Subcutaneous abdominal adipose tissue (tissue), 5 donors: ENCODE measurements at regions not wholly inside any gene's neighbourhood (a gene's known extent, or its start where the extent isn't known, plus 50 kb on each side); places are given as distances from the start of the nearest gene placed in this dataset.

ENCODE experiments used
- H3K27ac ChIP-seq: one replicate; pipeline ENCODE4 v1.7.0; 2013; ENCODE audit warnings: low read depth, mild to moderate bottlenecking, inconsistent platforms, low read length, moderate library complexity
- H3K27me3 ChIP-seq, 5 donors: one replicate each; pipeline ENCODE4 v1.7.0; 2013; ENCODE audit warnings: low read length in 5 of 5, inconsistent platforms in 1 of 5; ENCODE audit not compliant: control insufficient read depth in 5 of 5, insufficient read depth in 4 of 5
- H3K36me3 ChIP-seq, 5 donors: one replicate each; pipeline ENCODE4 v1.7.0; 2013; ENCODE audit warnings: low read length in 5 of 5; ENCODE audit not compliant: control insufficient read depth in 5 of 5, insufficient read depth in 5 of 5
- H3K4me1 ChIP-seq, 5 donors: one replicate each; pipeline ENCODE4 v1.7.0; 2013; ENCODE audit warnings: low read length in 5 of 5, mild to moderate bottlenecking in 3 of 5, moderate library complexity in 1 of 5; ENCODE audit not compliant: control insufficient read depth in 5 of 5, insufficient read depth in 5 of 5
- H3K4me3 ChIP-seq, 5 donors: one replicate each; pipeline ENCODE4 v1.7.0; 2013; ENCODE audit warnings: low read length in 5 of 5, low read depth in 1 of 5
- H3K9ac ChIP-seq, 5 donors: one replicate each; pipeline ENCODE4 v1.7.0; 2013; ENCODE audit warnings: low read length in 5 of 5, mild to moderate bottlenecking in 4 of 5, moderate library complexity in 3 of 5
- H3K9me3 ChIP-seq, 5 donors: one replicate each; pipeline ENCODE4 v1.7.0; 2013; ENCODE audit warnings: low read length in 5 of 5; ENCODE audit not compliant: control insufficient read depth in 5 of 5
- donor health status: healthy.
- donor health status: healthy.
- donor health status: healthy.
- donor health status: healthy.
- donor health status: healthy.

GRCh38 chr6:26257272-26257671, 107.7 kb upstream of the BTN3A2 start:
- Histone ChIP-seq H3K27ac (no peak overlapping the region), H3K9me3 (no peaks in the 10 kb centered on the region), H3K4me1 (no peaks in the 10 kb centered on the region), H3K4me3 (no peak overlapping the region), H3K36me3 (no peaks in the 10 kb centered on the region), H3K27me3 (peaks cover 5 to 38% (median 9%) of the 10 kb centered on the region in 5 donors), H3K9ac (no peak overlapping the region)

GRCh38 chr6:26258212-26258977, 106.6 kb upstream of the BTN3A2 start:
- H3K4me1 ChIP-seq, result no peaks in the 10 kb centered on the region
- H3K4me3 ChIP-seq, result no peak overlapping the region
- H3K27me3 ChIP-seq, result peaks cover 5 to 35% (median 12%) of the 10 kb centered on the region in 5 donors
- H3K36me3 ChIP-seq, result no peaks in the 10 kb centered on the region
- H3K9me3 ChIP-seq, result no peaks in the 10 kb centered on the region
- no peak overlapping the region for H3K9ac ChIP-seq
- no peak overlapping the region for H3K27ac ChIP-seq

GRCh38 chr6:26260110-26260637, 104.8 kb upstream of the BTN3A2 start:
- Histone ChIP-seq H3K9me3 (no peaks in the 10 kb centered on the region), H3K4me3 (no peak overlapping the region), H3K36me3 (no peaks in the 10 kb centered on the region), H3K27ac (no peak overlapping the region), H3K4me1 (no peaks in the 10 kb centered on the region), H3K27me3 (peaks cover under 1 to 31% (median 12%) of the 10 kb centered on the region in 5 donors), H3K9ac (no peak overlapping the region)

GRCh38 chr6:26260725-26261490, 104.1 kb upstream of the BTN3A2 start:
- no peak overlapping the region for H3K27ac ChIP-seq
- peaks cover 0 to 28% (median 10%) of the 10 kb centered on the region in 5 donors for H3K27me3 ChIP-seq
- no peak overlapping the region for H3K4me3 ChIP-seq
- no peaks in the 10 kb centered on the region for H3K9me3 ChIP-seq
- H3K36me3 ChIP-seq, result no peaks in the 10 kb centered on the region
- no peaks in the 10 kb centered on the region for H3K4me1 ChIP-seq
- no peak overlapping the region for H3K9ac ChIP-seq

DNA sequence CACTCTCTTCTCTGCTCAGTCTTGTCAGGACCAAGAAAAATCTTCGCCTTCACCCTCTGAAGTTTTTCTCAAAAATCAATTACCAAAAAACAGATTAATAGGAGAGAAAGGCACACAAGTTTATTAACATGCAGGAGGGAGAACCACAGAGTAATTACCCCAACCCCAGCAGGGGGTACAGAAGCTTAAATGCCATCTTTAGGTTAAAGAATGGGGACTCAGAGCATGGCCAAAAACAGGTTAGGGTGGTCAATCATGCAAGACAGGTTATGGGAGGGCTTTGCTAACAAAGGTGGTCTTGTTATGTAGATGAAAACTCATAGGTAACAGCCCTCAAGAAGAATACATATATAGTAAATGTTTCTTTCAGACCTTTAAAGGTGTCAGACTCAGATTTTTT, 100.5 kb upstream of the BTN3A2 start:
- H3K27ac ChIP-seq, result no peak overlapping the region
- no peaks in the 10 kb centered on the region for H3K9me3 ChIP-seq
- H3K4me1 ChIP-seq, result no peaks in the 10 kb centered on the region
- no peaks in the 10 kb centered on the region for H3K36me3 ChIP-seq
- no peak overlapping the region for H3K4me3 ChIP-seq
- H3K27me3 ChIP-seq, result peaks cover 0 to 16% (median 0%) of the 10 kb centered on the region in 5 donors
- no peak overlapping the region for H3K9ac ChIP-seq

DNA sequence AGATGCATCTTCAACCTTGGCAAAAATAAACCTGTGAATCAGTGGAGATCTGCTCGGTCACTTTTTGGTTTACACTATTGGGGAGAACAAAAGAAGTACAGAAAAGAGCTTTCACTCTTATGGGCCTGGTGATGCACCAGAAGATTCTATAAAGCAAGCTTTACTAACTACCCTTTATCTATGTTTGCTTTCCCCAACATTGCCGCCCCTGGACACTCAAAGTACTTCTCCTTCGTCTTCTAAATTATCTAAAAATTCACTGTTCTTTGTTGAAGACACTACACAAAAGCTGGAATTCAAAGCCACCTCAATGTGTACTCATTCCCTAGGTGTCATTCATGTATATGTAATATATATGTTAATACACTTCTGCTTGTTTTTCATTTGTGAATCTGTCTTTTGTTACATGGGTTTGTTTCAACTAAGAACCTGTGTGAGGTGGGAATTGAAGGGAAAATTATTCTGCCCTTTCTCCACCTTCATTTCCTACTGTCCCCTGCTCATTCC, 97.9 kb upstream of the BTN3A2 start:
- Histone ChIP-seq H3K36me3 (no peaks in the 10 kb centered on the region), H3K9me3 (peaks cover 0 to 3% (median 0%) of the 10 kb centered on the region in 5 donors), H3K4me3 (no peak overlapping the region), H3K27ac (no peak overlapping the region), H3K9ac (no peak overlapping the region), H3K4me1 (peaks cover 0 to 14% (median 13%) of the 10 kb centered on the region in 5 donors), H3K27me3 (peaks cover 6 to 17% (median 7%) of the 10 kb centered on the region in 5 donors)

DNA sequence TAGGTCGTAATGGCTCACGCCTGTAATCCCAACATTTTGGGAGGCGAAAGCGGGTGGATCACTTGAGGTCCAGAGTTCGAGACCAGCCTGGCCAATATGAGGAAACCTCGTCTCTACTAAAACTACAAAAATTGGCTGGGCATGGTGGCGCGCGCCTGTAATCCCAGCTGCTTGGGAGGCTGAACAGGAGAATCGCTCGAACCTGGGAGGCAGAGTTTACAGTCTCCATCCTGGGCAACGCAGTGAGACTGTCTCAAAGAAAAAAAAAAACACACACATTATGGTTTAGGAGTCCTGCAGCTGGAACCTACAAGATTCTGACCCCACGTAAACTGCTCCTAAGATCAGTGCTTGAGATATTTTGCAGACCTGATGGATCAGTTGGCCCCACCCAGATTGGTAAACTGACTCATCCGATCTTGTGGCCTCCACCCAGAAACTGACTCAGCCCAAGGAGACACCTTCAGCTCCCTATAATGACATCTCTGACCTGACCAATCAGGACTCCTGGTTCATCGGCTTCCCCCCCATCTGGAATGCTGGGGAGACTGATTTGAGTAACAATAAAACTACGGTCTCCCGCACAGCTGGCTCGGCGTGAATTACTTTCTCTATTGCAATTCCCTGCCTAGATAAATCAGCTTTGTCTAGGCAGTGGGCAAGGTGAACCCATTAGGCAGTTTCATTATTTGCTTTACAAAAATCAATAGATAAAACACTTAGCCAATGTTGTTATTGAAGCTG, 96.2 kb upstream of the BTN3A2 start:
- no peak overlapping the region for H3K9ac ChIP-seq
- peaks cover 0 to 3% (median 0%) of the 10 kb centered on the region in 5 donors for H3K9me3 ChIP-seq
- H3K4me3 ChIP-seq, result no peak overlapping the region
- H3K27ac ChIP-seq, result no peak overlapping the region
- peaks cover 0 to 25% (median 20%) of the 10 kb centered on the region in 5 donors for H3K4me1 ChIP-seq
- no peaks in the 10 kb centered on the region for H3K36me3 ChIP-seq
- H3K27me3 ChIP-seq, result peaks cover 11 to 29% (median 13%) of the 10 kb centered on the region in 5 donors

DNA sequence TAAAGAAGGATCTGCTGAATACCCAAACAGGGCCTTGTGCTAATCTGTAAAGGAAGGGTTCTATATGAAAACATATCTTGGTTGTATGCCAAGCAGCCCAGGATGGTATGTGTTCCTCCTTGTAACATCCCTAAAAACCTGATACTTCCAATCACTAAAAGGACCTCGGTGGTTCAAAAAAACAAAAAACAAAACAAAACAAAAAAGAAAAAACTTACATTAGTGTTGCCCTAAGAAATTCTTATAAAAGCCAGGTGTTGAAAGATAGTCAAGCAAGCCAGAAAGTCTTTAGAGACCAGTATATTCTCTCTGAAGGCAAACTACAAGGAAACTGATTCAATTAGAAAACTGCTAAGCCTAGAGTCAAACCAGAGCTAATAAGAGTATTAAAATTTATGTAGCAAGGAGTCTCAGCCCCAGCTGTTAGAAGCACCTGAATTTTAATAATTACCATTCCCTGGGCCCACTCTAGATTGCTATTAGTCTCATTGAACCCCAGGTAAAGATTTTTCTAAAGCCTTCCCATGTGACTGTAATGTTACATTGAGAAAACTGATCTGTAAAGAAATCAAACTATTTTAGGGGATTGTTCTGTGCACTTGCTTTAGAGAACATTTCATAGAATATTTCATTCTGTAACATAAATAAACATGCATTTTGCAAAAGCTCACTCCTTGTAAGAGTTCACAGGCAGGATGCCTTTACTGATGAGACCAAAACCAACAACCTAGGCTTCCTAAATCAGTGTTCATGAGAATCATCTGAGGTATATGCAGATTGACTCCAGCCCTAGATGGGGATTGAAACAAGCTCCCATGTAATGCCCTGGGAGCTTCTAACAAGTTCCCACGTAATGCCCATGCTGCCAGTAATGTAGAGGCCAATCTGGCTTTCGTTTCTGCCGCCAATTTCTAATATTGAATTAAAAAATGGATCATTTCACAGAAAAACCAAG, 95.2 kb upstream of the BTN3A2 start:
- Histone ChIP-seq H3K9me3 (peaks cover 0 to 3% (median 0%) of the 10 kb centered on the region in 5 donors), H3K36me3 (no peaks in the 10 kb centered on the region), H3K4me1 (peaks cover 0 to 25% (median 20%) of the 10 kb centered on the region in 5 donors), H3K27me3 (peaks cover 11 to 35% (median 13%) of the 10 kb centered on the region in 5 donors), H3K27ac (no peak overlapping the region), H3K4me3 (no peak overlapping the region), H3K9ac (no peak overlapping the region)

- Histone ChIP-seq H3K9ac (no peak overlapping the region), H3K4me3 (peak overlapping the region in 1 of 5 donors; percentile 59), H3K27me3 (peaks cover 11 to 36% (median 13%) of the 10 kb centered on the region in 5 donors)
Observed at GRCh38 chr6:26270486-26270861, 94.5 kb upstream of the BTN3A2 start.

More at GRCh38 chr6:26270486-26270861, 94.5 kb upstream of the BTN3A2 start:
- H3K4me1 ChIP-seq, result peaks cover 0 to 25% (median 20%) of the 10 kb centered on the region in 5 donors
- H3K36me3 ChIP-seq, result no peaks in the 10 kb centered on the region
- peaks cover 0 to 3% (median 0%) of the 10 kb centered on the region in 5 donors for H3K9me3 ChIP-seq
- H3K27ac ChIP-seq, result no peak overlapping the region
